ENCODE measurements at regions not wholly inside any gene's neighbourhood (a gene's known extent, or its start where the extent isn't known, plus 50 kb on each side); places are given as distances from the start of the nearest gene placed in this dataset.

DNA sequence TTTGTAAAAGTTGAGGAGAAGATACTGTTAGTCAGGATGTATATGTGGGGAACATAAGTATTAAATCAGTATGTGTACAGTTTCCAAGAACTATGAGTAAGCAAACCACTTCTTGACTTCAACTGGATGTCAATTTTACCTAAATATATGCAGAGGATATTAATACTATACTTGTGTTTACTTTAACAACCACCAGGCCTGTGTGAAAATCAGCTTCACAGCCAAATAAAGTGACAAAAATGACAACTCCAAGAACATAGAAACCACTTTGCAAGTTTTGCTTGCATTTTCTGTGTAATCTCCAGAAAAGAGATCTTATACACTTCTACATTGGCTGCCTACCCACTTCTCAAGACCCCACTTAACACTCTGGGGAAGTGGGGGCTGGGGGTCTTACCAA, 293.3 kb upstream of the RORA start:
- DNase-seq: no peak

DNA sequence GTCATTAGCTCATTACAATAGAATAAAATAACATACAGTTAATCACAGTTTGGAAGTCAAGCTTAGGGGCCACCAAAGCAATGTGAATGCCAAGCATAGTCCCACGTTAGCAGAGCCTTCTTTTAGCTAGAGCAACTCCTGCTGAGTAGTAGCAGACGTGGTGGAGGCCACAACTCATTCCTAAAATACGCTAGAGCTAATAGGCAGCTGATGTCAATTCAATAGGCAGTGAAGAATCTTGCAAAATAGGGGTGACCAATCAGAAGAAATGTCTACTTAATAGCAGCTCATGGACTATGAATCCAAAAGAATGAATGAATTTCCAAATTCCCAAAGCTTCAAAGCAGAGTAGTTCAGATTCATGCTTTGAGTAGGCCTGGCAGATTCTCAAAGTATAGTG, 292.9 kb upstream of the RORA start:
- no peak for DNase-seq

DNA sequence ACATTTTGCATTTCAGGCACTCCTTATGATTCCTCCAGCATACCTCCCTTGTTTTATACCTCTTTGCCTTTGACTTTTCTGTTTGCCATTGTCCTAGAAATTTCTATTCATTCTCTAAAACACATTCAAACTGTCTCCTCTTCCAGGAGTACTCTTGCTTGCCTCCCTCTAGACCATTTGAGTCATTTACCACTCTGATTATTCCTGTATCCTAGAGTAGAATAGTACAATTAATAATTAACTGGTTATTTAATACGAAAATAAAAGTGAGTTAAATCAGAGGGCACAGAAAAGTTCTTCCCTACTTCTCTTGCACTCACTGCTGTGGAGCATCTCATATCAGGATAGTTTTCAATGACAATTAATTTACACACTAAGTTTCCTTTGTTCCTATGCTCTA, 290.2 kb upstream of the RORA start:
- no peak for DNase-seq

DNA sequence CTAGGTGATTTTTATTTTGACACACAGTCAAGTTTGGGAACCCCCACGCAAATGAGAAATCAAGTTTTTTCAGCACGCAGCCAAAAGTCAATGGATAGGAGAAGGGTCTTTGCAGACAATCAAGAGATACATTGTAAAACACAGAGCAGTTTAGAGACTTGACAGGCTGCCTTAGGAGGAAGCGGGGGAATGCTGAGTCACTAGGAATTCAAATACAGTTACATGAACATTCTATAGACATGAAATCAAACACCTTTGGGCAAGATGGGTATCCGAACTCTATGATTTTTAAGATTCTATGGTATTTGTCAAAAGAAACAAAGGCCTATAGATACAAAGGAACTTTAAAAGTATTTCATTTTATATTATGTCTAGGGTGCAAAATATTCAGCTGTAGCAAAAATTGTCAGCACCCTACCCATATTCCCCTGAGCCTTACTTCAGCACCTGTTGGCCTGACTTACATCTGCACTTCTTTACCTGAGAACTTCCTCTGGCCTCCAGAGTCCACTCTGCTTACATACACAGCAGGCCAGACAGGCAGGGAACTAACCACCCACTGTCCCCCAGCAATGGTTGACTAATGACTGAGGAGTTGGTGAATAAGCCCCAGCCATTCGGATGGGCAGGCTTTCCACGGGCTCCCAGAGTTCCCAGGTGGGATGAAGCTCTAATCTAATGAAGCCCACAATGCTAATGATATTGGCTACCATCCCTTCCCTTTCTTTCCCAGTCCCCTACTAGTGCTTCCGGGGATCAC, 289.3 kb upstream of the RORA start:
- DNase-seq: no peak

DNA sequence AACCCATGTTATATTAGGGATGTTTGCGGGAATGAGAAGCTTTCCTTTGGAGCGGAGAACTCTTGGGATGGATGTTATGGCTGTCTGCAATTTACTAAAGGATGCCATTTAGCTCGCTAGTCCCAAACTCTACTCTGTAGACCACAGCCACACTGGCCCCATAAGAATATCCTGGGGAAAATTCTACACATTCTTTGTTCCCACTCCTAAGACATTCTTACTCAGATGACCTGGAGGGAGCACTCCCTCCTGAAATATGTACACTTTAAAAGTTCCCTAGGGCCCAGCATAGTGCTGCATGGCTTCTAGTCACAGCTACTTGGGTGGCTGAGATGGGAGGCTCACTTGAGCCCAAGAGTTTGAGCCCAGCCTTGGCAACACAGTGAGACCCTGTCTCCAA, 288.7 kb upstream of the RORA start:
- no peak for DNase-seq

DNA sequence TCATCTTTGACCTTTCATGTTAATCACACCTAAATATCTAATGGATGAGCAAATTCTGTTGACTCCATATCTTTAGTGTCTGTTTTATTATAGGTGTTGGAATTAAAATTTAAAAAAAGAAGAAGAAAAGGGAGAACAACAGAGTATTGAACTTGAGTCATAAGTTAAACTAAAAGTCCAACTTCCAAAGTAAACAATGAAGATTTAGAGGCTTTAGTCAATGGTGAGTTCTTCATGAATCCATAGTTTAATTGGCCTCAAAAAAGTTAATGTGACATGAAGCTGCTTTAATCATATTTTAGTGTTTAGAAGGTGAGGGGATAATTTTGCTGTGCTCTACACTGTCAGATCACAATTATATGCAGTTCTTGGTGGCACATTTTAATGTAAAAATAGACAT, 288.2 kb upstream of the RORA start:
- DNase-seq: no peak

DNA sequence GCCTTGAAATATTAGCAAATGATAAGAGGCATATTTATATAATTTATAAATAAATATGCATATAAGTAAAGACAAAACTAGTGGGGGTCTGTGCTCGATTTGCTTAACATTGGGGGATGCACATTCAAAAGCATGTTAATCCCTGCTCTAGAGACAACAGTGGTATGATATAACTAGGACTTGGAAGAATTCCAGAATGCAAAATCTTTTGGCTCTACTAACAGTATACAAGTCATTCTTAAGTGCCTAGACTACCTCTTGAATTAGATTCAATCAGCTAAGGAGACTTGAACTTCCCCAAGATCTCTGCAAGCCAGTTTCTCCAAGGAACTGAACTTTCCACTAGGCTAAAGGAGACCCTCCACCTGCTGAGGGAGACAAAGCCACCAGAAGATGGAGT, 282.7 kb upstream of the RORA start:
- DNase-seq: no peak

DNA sequence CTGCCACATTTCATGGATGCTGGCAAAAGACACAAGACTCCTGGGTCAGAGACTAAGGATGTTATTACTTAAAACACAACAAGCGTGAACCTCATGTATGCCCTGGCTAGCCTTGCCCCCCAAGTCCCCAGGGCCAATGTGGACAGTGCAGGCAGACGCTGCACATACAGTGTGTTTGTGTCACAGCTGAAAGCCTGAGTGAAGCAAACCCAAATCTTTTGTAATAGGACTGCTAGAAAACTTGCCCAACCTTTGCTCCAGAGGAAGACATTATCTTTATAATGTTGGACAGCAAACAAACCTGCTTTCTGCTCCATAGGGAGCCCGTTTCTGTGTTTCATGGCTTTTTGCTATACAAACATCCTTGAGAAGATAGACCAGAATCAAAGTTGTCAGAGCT, 282.0 kb upstream of the RORA start:
- DNase-seq: no peak

DNA sequence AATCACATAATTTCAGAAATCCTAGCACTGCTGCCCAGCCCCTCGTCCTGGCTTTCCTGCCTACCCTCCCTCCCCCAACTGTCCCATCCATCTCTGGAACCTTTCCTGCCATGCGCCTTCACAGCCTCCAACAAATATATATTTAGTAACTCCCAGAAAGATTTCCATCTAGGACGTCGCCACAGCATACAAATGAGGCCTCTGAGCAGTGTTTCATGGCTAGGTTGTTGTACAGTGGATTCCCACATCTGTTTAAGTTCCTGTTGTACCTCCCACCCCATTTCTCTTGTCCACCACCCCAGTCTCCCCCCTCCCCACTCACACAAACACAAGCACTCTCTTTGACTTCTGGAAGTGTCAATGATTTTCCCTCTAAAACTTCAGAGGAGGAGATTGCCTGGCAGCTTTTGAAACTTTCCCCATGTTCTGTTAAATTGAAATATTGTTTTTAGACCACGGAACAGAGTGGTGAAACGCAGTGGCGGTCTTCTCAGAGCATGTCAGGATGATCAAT, 280.3 kb upstream of the RORA start:
- no peak for DNase-seq

DNA sequence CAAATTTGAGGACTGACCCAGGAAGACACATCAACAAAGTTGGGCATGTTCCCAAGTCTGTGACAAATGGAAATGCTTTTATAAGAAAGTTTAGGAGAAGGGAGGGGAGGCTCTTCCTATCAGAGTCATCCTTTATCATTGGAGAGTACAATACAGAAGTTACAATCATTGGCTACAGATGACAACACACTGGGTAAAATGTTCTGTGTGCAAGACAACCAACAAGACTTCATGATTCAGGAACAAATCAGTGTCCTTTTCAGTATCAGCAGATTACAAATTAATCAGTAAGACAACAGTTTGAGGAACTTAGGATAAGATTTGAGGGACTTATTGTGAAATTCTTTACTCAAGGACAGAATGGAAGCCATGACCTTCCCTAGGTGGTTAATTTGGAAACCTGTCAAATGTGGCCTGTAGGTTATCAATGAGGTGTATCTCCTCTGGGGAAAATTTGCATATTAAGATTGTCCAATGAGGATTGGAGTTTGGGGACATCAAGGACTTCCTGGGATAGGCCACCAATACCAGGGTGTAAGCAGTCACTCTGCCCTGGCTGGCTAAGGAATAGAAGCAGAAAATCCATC, 274.4 kb upstream of the RORA start:
- DNase-seq: no peak

DNA sequence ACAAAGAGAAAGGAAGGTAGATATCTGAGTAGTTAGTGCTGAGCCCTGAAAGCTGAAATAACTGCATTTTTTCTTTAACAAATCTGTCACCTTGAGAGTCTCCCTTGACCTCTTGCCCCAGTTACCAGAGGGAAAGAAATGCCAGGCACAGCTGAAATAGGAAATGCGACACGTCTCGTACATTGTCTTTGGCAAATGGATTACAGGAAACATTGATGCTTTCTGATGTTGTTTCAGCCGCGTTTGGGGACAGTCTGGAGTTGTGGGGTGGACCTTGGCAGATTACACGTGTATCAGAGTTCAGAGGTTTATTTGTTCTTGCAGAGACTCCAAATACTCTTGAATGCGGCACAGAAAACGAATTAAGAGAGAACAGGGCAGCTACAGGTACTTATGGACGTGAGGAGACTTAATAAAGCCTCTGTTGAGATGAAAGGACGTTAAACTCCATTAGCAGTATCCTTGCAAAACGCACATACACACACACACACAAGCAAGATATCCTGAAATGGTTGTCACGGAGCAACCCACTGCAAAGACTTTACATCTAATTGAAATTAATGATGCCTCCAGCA, 272.8 kb upstream of the RORA start:
- DNase-seq: no peak

DNA sequence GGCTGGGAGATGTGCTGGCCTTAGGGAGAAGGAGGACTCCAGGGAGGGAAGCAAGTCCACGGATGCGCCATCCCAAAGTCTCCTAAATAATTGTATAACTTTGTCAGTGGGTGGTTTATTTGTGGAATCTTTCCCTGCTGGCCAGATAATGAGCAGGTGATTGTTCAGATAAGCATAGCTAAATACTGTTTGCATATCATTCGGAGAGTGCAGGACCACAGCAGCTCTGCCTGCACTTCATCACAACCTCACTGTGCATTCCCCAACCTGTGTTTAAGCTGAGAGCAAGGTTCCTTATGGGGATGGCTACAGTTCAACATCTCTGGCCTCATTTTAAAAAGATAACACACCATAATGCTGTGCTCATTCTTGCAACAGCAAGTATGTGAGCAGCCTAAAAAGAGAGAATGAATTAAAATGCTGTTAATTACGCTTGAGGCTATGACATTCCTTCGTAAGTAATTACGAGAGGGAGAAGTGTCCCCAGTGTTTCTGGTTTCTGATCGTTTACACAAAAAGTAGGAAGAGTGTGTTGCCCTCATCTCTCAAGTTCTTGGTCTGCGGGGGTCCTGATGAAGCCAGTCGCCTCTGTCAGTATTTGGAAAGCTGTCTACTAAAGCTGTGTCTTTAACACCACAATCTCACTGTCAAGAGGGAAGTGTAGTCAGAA, 272.0 kb upstream of the RORA start:
- DNase-seq: no peak

DNA sequence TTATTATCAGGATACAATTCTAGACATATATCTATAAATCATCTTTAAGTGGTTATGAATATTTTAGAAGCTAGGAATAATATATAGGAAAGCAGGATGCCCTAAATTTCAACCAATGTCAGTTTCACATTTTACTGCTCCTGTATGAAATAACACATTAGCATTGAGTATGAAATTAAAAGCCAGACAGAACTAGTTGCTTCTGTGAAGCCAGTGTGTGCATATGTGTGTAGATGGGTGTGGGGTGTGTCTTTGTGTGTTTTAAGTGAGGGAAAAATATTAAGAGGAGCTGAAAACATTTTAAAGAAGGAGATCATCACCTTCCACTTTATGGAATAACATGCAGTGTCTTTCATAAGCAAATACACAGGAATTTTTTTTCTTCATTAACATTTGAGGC, 271.4 kb upstream of the RORA start:
- no peak for DNase-seq

DNA sequence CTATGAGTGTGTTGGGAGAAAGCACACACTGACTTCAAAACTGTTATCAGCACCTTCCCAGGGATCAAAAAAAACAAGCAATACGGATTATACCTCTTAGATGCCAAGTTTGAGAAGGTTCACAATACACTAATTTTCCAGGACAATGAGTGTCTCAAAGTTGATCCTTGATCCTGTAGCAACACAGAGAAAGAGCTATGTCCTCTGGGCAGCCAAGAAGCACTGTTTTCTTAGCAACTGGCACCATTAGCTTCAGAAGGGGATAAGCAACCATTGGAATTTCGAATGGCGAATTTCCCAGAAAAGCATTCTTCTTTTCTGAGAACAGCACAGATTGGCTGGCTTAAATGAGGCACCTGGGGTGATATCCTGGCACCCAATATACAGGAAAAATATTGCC, 270.3 kb upstream of the RORA start:
- no peak for DNase-seq

DNA sequence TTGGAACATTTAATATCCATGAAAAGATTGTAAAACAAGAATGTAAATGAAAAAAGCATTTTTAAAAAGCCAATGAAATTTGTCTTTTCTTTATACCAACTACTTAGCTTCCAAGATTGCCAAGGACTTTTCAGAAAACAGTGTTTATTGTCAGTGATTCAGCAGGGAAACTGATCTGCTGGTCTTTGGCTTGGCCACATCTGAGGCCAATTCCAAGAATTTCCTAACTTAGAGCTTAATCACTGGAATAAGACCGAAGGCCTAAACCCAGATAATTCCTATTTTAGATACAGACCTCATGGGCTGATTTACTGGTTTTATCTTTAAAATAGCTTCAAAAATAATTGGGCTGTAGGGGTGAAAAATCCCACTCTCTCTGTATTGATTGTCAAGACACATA, 260.5 kb upstream of the RORA start:
- no peak for DNase-seq

DNA sequence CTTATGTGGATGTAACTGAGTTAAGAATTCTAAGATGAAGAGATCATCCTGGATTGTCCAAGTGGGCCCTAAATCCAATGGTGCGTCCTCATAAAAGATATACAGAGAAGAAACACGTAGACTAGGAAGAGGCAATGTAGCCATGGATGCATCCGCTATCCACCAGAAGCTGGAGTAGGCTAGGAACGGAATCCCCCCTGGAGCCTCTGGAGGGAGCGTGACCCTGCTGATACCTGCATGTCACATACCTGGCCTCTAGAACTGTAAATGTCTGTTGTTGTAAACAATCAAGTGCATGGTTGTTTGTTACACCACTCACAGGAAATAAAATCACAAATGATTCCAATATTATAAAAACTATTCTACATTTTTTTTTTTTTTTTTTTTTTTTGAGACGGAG, 254.5 kb upstream of the RORA start:
- no peak for DNase-seq

DNA sequence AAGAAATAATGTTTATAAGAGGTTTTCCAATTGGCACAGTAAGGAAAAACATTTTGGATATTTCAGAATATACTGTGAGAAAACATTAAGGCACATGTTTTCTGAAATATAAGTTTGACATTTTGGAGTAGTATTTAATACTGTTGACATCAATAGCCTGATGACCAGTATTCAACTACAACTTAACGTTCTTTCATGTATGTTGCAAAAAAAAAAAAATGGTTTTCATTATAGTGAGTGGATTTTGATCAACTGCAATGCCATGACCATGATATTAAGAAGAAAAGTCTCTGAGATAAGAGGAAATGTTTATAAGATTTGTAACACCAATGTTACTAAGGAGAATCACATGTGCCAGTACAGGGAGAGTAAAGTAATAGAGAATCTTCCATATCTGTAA, 252.8 kb upstream of the RORA start:
- no peak for DNase-seq

DNA sequence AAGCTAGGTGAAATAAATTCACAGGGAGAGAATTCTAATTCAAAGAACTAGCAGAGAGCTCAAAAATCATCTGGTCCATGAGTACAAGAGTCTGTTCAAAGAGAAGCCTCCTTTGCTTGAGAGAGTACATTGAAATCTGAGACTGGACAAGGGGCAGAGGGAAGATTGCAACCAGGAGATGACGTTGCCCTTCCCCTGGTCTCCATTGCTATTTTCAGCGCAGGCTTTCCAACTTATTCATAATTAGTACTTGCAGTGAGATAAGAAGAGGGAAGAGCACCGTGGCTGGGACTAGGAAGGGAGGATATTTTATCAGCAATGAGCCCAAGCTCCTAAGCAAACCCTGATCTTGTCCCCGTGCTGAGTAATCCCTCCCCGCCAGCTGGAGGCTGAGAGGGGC, 251.8 kb upstream of the RORA start:
- no peak for DNase-seq

DNA sequence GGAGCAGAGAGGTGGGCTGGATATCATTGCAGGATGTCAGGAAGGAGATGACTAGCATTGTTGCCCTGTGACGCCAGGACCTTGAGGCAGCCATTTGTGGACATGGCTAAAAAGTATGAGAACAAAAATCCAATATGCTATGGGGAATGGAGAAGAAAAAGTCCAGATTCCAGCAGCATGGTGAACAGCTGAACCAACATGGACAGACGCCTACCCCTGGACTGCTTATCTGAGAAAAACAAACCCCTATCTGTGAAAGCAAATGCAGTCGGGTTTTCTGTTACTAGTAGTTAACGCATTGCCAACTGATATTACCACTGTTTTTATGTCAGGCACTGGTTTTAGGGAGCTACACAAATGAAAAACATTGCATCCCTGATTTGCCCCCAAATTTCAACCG, 251.2 kb upstream of the RORA start:
- no peak for DNase-seq

DNA sequence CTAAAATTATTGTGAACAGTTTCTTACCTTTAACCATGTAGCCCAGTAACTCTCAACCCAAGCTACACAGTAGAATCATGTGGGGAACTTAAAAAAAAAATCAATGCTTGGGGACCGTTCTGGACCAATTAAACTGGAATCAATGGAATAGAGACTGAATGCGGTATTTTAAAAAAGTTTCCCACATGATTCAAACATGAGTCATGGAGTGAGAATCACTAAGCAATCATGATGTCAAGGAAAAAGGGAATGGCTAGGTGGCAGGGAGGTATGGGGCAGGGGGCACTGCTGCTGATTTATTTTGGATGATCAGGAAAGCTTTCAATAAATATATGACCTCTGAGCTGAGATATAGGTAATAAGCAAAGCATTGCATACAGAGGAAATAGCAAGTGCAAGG, 250.5 kb upstream of the RORA start:
- no peak for DNase-seq

DNA sequence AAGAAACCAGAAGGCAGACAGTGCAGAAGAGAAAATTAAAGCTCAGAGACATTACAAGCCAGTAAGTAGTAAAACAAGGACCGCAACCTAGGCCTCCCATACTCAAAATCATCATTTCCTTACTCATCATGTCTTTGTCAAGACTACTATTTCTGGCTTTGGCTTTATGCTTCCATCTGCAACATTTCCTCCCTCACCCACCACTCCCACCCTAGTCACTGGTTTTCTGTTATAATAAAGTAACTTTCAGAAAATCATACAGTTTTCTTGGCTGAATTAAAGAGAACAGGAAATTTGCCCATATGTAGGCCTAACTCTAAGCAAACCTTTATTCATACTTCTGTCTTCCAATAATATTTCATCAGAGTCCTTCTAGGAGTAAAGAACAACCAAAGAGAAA, 247.6 kb upstream of the RORA start:
- DNase-seq: no peak

DNA sequence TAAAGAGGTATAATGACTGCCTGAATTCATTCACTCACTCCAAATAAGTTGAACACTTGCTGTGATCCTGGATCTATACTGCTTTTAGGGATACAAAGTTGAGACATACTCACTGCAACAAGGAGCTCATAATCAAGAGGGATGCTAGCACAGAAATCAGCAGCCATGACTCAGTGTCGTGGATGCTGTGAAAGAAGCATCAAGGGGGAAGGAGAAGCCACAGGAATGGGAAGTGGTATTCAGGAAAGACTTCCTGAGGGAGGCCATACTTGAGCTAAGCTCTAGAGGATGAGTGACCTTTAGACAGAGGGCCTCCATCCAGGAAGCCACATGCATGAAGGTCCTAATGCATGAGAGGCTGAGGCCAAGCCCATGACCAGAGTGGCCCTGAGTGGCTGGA, 245.7 kb upstream of the RORA start:
- no peak for DNase-seq

DNA sequence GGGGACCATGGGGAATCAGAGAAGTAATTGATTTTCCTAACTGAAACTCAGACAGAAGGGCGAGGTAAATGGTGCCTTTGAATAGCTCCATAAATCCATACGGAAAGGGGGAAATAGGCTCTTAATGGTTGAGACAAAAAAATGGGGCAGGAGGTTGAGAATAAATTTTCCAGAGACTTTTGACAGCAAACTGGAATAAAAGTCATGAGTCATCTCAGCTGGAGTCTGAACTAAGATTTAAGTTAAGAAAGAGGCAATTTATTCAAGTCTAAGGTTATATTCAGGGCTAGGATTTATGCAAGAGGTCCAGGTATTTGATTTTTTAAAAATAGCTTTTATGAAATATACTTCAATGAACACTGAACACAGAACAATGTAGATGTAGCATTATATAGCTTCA, 238.7 kb upstream of the RORA start:
- no peak for DNase-seq
